ENCODE measurements at regions not wholly inside any gene's neighbourhood (a gene's known extent, or its start where the extent isn't known, plus 50 kb on each side); places are given as distances from the start of the nearest gene placed in this dataset.

DNA sequence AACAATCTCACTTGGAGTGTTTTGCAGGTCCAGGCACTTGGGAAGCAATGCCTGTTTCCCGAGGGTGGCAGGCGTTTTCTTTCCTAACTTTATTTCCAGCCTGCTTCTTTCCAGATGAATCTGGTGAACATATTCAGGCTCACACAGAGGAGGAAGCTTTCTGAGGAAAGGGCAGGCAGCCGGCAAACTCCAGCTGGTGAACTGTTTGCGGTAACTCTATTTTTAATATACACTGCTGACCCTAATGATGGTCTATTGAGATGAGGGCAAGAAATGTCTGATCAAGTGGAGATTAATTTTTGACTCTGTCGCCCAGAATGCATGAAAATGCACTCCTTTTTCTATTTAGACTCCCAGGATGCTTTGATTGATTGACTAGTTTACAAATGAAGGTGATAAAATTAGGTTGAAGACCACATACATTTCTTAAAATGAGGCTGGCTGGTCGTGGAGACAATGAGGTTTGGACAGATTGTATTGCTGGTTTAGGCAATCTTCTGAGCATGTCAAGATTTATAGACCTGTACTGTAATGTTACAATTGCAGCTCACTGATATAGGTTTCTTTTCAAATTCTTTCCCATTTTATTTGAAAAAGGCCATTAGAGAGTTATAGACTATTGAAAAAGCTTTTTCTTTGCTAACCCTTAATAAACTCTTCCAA is 153.8 kb downstream of the ATG4C start:
- intact Hi-C loops (cut with micrococcal nuclease; ENCODE audit: unreplicated experiment): no loop called here
- TF ChIP-seq MYC (IDR thresholded peaks at IDR 0.05; ENCODE audit: insufficient read depth, insufficient read length, insufficient replicate concordance, low read length, severe bottlenecking) (no peak), SMAD1 (IDR thresholded peaks at IDR 0.05; ENCODE audit: low read depth, partially characterized antibody) (no peak), NFIC (IDR thresholded peaks at IDR 0.05; ENCODE audit: low read depth, low read length) (no peak), NRF1 (conservative IDR thresholded peaks at IDR 0.05; ENCODE audit: low read depth, low read length) (no peak), SIN3A (IDR thresholded peaks at IDR 0.05; ENCODE audit: low read depth, low read length) (no peak), SUZ12 (IDR thresholded peaks at IDR 0.05; ENCODE audit: unreplicated experiment) (no peak), SP1 (IDR thresholded peaks at IDR 0.05; ENCODE audit: low read depth, low read length) (no peak), SPI1 (IDR thresholded peaks at IDR 0.05; ENCODE audit: borderline replicate concordance, insufficient read depth, low read depth, low read length) (no peak)
- no peak for FAIRE-seq
- CTCF ChIA-PET: no interaction called here
- H3K9ac ChIP-seq (ENCODE audit: control insufficient read depth, insufficient read depth, low read length): no peak overlapping the region
- H3K36me3 ChIP-seq (ENCODE audit: control insufficient read depth in 2 of 2, insufficient read depth in 2 of 2, low read length in 1 of 2): no peaks in the 10 kb centered on the region
- RAD21 ChIA-PET (ENCODE audit: unreplicated experiment): no interaction called here
- POLR2A ChIA-PET: no interaction called here
- H3K79me2 ChIP-seq (ENCODE audit: control insufficient read depth, insufficient read depth, low read length): no peaks in the 10 kb centered on the region
- no peak overlapping the region for H2AFZ ChIP-seq (ENCODE audit: control insufficient read depth, low read depth, low read length)
- 29% methylated on average over 6 of the region's 6 CpGs for WGBS (ENCODE audit: insufficient coverage, insufficient replicate concordance, low lambda C conversion rate, missing lambda C conversion rate)
- no peaks in the 10 kb centered on the region for H3K9me3 ChIP-seq (replicated peaks; ENCODE audit: control insufficient read depth, insufficient read depth, low read length)
- SMC1A ChIA-PET (ENCODE audit: uncharacterized antibody, unreplicated experiment): no interaction called here
- no peak overlapping the region for H3K27ac ChIP-seq (ENCODE audit: control insufficient read depth, insufficient read depth)
- in situ Hi-C loops (cut with MboI): no loop called here
- no peak for ATAC-seq
- H3K4me1 ChIP-seq (ENCODE audit: control insufficient read depth, insufficient read depth, low read length): no peaks in the 10 kb centered on the region
- peaks cover 0 to 5% of the 10 kb centered on the region in 2 experiments; a peak in 1 of 4 replicates for H3K27me3 ChIP-seq (replicated peaks in 1 of 2; ENCODE audit: control insufficient read depth in 2 of 2, insufficient read depth in 2 of 2, low read length in 1 of 2)
- no peaks in the 10 kb centered on the region for H4K20me1 ChIP-seq (ENCODE audit: control insufficient read depth, insufficient read depth)
- H3K4me2 ChIP-seq (ENCODE audit: control insufficient read depth, insufficient read depth): no peak overlapping the region
- H3K4me3 ChIP-seq: no peak overlapping the region
- no TSS peak for BruUV-seq (replicated peaks)
- DNase-seq (ENCODE audit: low read depth, low spot score): no peak

DNA sequence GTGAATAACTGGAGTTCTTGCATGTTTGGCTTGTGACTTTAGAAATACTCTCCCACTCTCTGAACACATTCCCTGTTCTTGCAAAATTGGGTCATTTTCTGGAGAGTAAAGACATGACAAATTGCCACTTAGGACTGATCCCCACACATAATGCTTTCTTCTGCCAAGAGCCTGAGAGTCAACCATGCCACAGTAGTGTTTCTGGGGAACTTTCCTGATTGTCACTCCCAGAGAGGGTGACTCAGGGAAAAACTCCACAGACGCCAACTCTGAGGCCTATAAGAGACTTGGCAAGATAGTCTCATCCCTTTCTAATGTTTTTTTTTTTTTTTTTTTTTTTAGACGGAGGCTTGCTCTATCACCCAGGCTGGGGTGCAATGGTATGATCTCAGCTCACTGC is 157.8 kb downstream of the ATG4C start:
- no peak overlapping the region for H3K4me2 ChIP-seq (ENCODE audit: control insufficient read depth, insufficient read depth)
- 40% methylated on average over 2 of the region's 2 CpGs for WGBS (ENCODE audit: insufficient coverage, insufficient replicate concordance, low lambda C conversion rate, missing lambda C conversion rate)
- no peak overlapping the region for H3K27ac ChIP-seq (ENCODE audit: control insufficient read depth, insufficient read depth)
- H3K27me3 ChIP-seq (replicated peaks in 1 of 2; ENCODE audit: control insufficient read depth in 2 of 2, insufficient read depth in 2 of 2, low read length in 1 of 2): peaks cover 0 to 8% of the 10 kb centered on the region in 2 experiments; a peak in 3 of 4 replicates
- in situ Hi-C loops (cut with MboI) (no loop called here), intact Hi-C loops (cut with micrococcal nuclease; ENCODE audit: unreplicated experiment) (no loop called here)
- ATAC-seq (no peak), FAIRE-seq (no peak), DNase-seq (ENCODE audit: low read depth, low spot score) (no peak)
- ChIA-PET RAD21 (ENCODE audit: unreplicated experiment) (no interaction called here), SMC1A (ENCODE audit: uncharacterized antibody, unreplicated experiment) (no interaction called here), CTCF (no interaction called here), POLR2A (no interaction called here)
- no peak overlapping the region for H2AFZ ChIP-seq (ENCODE audit: control insufficient read depth, low read depth, low read length)
- no peak overlapping the region for H3K4me3 ChIP-seq
- no peaks in the 10 kb centered on the region for H4K20me1 ChIP-seq (ENCODE audit: control insufficient read depth, insufficient read depth)
- no peaks in the 10 kb centered on the region for H3K4me1 ChIP-seq (ENCODE audit: control insufficient read depth, insufficient read depth, low read length)
- no peaks in the 10 kb centered on the region for H3K9me3 ChIP-seq (replicated peaks; ENCODE audit: control insufficient read depth, insufficient read depth, low read length)
- BruUV-seq (replicated peaks): no TSS peak
- H3K36me3 ChIP-seq (ENCODE audit: control insufficient read depth in 2 of 2, insufficient read depth in 2 of 2, low read length in 1 of 2): no peaks in the 10 kb centered on the region
- H3K9ac ChIP-seq (ENCODE audit: control insufficient read depth, insufficient read depth, low read length): no peak overlapping the region
- no peaks in the 10 kb centered on the region for H3K79me2 ChIP-seq (ENCODE audit: control insufficient read depth, insufficient read depth, low read length)
- no peak for TF ChIP-seq SRF (IDR thresholded peaks at IDR 0.05; ENCODE audit: low read depth in 2 of 2, low read length in 2 of 2)
- TF ChIP-seq, protein P1, sequence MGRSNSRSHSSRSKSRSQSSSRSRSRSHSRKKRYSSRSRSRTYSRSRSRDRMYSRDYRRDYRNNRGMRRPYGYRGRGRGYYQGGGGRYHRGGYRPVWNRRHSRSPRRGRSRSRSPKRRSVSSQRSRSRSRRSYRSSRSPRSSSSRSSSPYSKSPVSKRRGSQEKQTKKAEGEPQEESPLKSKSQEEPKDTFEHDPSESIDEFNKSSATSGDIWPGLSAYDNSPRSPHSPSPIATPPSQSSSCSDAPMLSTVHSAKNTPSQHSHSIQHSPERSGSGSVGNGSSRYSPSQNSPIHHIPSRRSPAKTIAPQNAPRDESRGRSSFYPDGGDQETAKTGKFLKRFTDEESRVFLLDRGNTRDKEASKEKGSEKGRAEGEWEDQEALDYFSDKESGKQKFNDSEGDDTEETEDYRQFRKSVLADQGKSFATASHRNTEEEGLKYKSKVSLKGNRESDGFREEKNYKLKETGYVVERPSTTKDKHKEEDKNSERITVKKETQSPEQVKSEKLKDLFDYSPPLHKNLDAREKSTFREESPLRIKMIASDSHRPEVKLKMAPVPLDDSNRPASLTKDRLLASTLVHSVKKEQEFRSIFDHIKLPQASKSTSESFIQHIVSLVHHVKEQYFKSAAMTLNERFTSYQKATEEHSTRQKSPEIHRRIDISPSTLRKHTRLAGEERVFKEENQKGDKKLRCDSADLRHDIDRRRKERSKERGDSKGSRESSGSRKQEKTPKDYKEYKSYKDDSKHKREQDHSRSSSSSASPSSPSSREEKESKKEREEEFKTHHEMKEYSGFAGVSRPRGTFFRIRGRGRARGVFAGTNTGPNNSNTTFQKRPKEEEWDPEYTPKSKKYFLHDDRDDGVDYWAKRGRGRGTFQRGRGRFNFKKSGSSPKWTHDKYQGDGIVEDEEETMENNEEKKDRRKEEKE (IDR thresholded peaks at IDR 0.05): no peak
- TF ChIP-seq, protein P2, sequence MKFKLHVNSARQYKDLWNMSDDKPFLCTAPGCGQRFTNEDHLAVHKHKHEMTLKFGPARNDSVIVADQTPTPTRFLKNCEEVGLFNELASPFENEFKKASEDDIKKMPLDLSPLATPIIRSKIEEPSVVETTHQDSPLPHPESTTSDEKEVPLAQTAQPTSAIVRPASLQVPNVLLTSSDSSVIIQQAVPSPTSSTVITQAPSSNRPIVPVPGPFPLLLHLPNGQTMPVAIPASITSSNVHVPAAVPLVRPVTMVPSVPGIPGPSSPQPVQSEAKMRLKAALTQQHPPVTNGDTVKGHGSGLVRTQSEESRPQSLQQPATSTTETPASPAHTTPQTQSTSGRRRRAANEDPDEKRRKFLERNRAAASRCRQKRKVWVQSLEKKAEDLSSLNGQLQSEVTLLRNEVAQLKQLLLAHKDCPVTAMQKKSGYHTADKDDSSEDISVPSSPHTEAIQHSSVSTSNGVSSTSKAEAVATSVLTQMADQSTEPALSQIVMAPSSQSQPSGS (IDR thresholded peaks at IDR 0.05; ENCODE audit: low read length): no peak
- no peak for TF ChIP-seq STAT1 (conservative IDR thresholded peaks at IDR 0.05)
- TF ChIP-seq TCF7 (IDR thresholded peaks at IDR 0.05; ENCODE audit: borderline replicate concordance): no peak
- no peak for TF ChIP-seq SUZ12 (IDR thresholded peaks at IDR 0.05; ENCODE audit: unreplicated experiment)
- no peak for TF ChIP-seq RB1 (IDR thresholded peaks at IDR 0.05; ENCODE audit: borderline replicate concordance)
- TF ChIP-seq POLR2A (IDR thresholded peaks at IDR 0.05; ENCODE audit: low read depth, low read length): no peak
